ENCODE measurements at regions not wholly inside any gene's neighbourhood (a gene's known extent, or its start where the extent isn't known, plus 50 kb on each side); places are given as distances from the start of the nearest gene placed in this dataset.

DNA sequence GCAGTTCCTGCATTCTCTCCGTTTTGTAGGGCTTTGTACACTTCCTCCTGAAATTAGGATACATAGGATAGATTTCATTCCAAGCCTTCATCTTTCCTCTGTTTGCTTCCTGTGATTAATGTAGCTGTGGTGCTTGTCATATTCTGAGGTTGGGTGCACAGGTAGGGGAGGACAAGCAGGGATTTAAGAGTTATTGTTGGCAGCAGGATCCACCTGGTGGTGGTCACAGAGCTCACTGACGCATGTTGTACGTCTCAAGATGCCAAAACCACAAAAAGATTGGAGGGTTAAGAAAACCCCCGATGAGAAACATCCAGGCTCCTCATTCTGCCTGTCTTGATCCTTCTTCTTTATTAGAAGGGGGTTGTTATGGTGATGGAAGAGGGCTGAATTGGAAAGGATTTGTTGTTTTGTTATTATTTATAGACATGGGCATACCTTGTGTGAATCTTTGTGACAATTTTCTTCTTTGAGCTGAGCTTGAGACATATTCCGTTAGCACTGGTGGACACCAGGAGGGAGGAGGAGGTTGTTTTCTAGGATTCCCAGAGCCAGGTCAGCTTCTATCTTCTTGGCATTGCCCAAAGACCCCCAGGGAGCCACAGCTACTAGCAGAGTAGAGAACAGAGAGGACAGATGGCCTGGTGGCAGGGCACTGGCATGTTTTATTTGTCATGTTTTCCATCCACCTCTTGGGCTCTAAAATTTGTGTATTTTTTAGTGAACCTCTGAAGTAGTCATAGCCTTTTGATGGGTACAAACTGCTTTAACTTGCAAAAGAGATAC, 57.7 kb upstream of the LARS2 start:
- no peak overlapping the region for H4K8ac ChIP-seq (ENCODE audit: low read depth, low read length)
- H3K4ac ChIP-seq (ENCODE audit: low read depth, low read length) = no peak overlapping the region
- no peaks in the 10 kb centered on the region for H3K27me3 ChIP-seq (ENCODE audit: insufficient read depth, low read length)
- H3K36me3 ChIP-seq (ENCODE audit: control insufficient read depth in 1 of 2, insufficient read depth in 2 of 2, low read length in 2 of 2) = no peaks in the 10 kb centered on the region
- no peaks in the 10 kb centered on the region for H3K4me1 ChIP-seq (ENCODE audit: control insufficient read depth in 1 of 2, insufficient read depth in 2 of 2, low read length in 2 of 2)
- H3K9ac ChIP-seq (ENCODE audit: low read length) = no peak overlapping the region
- no peak overlapping the region for H3K4me2 ChIP-seq (ENCODE audit: low read length)
- no peaks in the 10 kb centered on the region for H3K79me1 ChIP-seq (ENCODE audit: low read length)
- no peak overlapping the region for H2BK120ac ChIP-seq (ENCODE audit: insufficient read depth, low read length, poor library complexity)
- no peak overlapping the region for H3K18ac ChIP-seq (ENCODE audit: low read length)
- no peak overlapping the region for H2BK5ac ChIP-seq (ENCODE audit: low read depth, low read length, poor library complexity)
- H3K9me3 ChIP-seq (ENCODE audit: insufficient read depth, low read depth, low read length) = peaks cover 2% of the 10 kb centered on the region
- H2AFZ ChIP-seq (ENCODE audit: insufficient read depth, low read length, poor library complexity) = no peak overlapping the region
- H3K4me3 ChIP-seq (ENCODE audit: low read depth, low read length) = no peak overlapping the region
- H3K23ac ChIP-seq (ENCODE audit: low read length) = no peak overlapping the region
- no peak overlapping the region for H4K91ac ChIP-seq (ENCODE audit: low read depth, low read length)
- no peak overlapping the region for H4K12ac ChIP-seq (ENCODE audit: low read depth, low read length)
- H2BK12ac ChIP-seq (ENCODE audit: low read length) = no peak overlapping the region
- no peak for DNase-seq
- no CpG with 5 or more reads among the region's 5 CpGs for WGBS (ENCODE audit: extremely low coverage, insufficient coverage, insufficient read length)
- no peaks in the 10 kb centered on the region for H3K79me2 ChIP-seq (ENCODE audit: control insufficient read depth, insufficient read depth, low read length, poor library complexity)
- no peak overlapping the region for H2AK5ac ChIP-seq (ENCODE audit: low read length)
- no peak overlapping the region for H3K27ac ChIP-seq (ENCODE audit: low read depth, low read length)
- H3K14ac ChIP-seq (ENCODE audit: low read length) = no peak overlapping the region

DNA sequence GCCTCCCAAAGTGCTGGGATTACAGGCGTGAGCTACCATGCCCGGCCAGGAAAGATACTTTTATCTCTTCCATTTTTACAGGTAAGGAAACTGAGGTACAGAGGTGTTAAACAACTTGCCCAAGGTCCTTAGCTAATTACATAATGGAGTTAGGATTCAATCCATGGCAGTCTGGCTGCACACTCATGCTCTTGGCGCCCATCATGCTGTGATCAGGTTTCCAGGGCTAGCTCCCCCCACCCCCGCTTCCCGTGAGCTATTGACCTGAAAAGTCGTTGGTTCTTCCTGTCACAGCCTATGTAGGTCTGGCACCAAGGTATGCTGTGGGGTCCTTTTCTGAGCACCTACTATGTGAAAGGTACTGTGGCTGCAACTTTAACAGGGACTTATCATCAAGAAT, 55.9 kb upstream of the LARS2 start:
- no peak overlapping the region for H2AFZ ChIP-seq (ENCODE audit: insufficient read depth, low read length, poor library complexity)
- no peak overlapping the region for H3K14ac ChIP-seq (ENCODE audit: low read length)
- H3K36me3 ChIP-seq (ENCODE audit: control insufficient read depth in 1 of 2, insufficient read depth in 2 of 2, low read length in 2 of 2) = no peaks in the 10 kb centered on the region

DNA sequence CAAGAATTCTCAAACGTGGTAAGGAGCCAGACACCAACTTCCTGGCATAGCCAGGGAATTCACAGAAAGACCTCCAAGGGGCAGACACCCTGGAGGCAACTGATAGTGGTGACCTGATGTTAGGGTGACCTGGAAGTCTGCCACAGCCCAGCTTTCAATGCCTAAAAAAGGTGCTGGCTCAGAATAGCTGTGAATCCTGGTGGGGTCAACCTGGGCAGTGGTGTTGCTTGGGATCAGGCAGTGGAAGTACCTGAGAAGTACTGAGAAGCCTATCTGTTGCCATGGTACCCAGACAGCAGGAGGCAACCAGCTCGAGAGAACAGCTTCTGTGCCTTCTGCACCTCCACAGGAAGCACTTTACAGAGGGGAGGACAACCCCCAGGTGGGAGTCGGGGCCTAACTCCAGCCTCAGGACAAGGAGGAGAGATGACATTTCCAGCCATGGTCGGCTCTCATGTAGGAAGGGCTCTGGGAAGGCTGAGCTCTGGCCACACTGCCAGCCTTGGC, 55.4 kb upstream of the LARS2 start:
- Histone ChIP-seq H2BK120ac (ENCODE audit: insufficient read depth, low read length, poor library complexity) (no peak overlapping the region), H4K12ac (ENCODE audit: low read depth, low read length) (no peak overlapping the region), H3K23ac (ENCODE audit: low read length) (no peak overlapping the region), H3K36me3 (ENCODE audit: control insufficient read depth in 1 of 2, insufficient read depth in 2 of 2, low read length in 2 of 2) (no peaks in the 10 kb centered on the region), H2AK5ac (ENCODE audit: low read length) (no peak overlapping the region), H2AFZ (ENCODE audit: insufficient read depth, low read length, poor library complexity) (no peak overlapping the region), H3K9ac (ENCODE audit: low read length) (no peak overlapping the region), H3K27ac (ENCODE audit: low read depth, low read length) (no peak overlapping the region), H3K14ac (ENCODE audit: low read length) (no peak overlapping the region), H4K91ac (ENCODE audit: low read depth, low read length) (no peak overlapping the region), H2BK5ac (ENCODE audit: low read depth, low read length, poor library complexity) (no peak overlapping the region), H3K4me1 (ENCODE audit: control insufficient read depth in 1 of 2, insufficient read depth in 2 of 2, low read length in 2 of 2) (no peaks in the 10 kb centered on the region), H4K8ac (ENCODE audit: low read depth, low read length) (no peak overlapping the region), H3K4ac (ENCODE audit: low read depth, low read length) (no peak overlapping the region), H3K9me3 (ENCODE audit: insufficient read depth, low read depth, low read length) (peaks cover 2% of the 10 kb centered on the region), H3K27me3 (ENCODE audit: insufficient read depth, low read length) (no peaks in the 10 kb centered on the region), H3K79me1 (ENCODE audit: low read length) (no peaks in the 10 kb centered on the region), H3K4me3 (ENCODE audit: low read depth, low read length) (no peak overlapping the region), H2BK12ac (ENCODE audit: low read length) (no peak overlapping the region), H3K18ac (ENCODE audit: low read length) (no peak overlapping the region), H3K79me2 (ENCODE audit: control insufficient read depth, insufficient read depth, low read length, poor library complexity) (no peaks in the 10 kb centered on the region), H3K4me2 (ENCODE audit: low read length) (no peak overlapping the region)
- WGBS (ENCODE audit: extremely low coverage, insufficient coverage, insufficient read length) = no CpG with 5 or more reads among the region's 4 CpGs
- DNase-seq = no peak

More for the DNA sequence above, 55.9 kb upstream of the LARS2 start:
- H3K27ac ChIP-seq (ENCODE audit: low read depth, low read length) = no peak overlapping the region
- no peak overlapping the region for H4K91ac ChIP-seq (ENCODE audit: low read depth, low read length)
- H2BK5ac ChIP-seq (ENCODE audit: low read depth, low read length, poor library complexity) = no peak overlapping the region
- H3K27me3 ChIP-seq (ENCODE audit: insufficient read depth, low read length) = no peaks in the 10 kb centered on the region
- H3K9ac ChIP-seq (ENCODE audit: low read length) = no peak overlapping the region
- H4K12ac ChIP-seq (ENCODE audit: low read depth, low read length) = no peak overlapping the region
- H3K79me1 ChIP-seq (ENCODE audit: low read length) = no peaks in the 10 kb centered on the region
- H4K8ac ChIP-seq (ENCODE audit: low read depth, low read length) = no peak overlapping the region
- H2BK120ac ChIP-seq (ENCODE audit: insufficient read depth, low read length, poor library complexity) = no peak overlapping the region
- no peak for DNase-seq
- no peak overlapping the region for H3K4ac ChIP-seq (ENCODE audit: low read depth, low read length)
- H3K79me2 ChIP-seq (ENCODE audit: control insufficient read depth, insufficient read depth, low read length, poor library complexity) = no peaks in the 10 kb centered on the region
- no peak overlapping the region for H3K4me2 ChIP-seq (ENCODE audit: low read length)
- no CpG with 5 or more reads among the region's 6 CpGs for WGBS (ENCODE audit: extremely low coverage, insufficient coverage, insufficient read length)
- no peaks in the 10 kb centered on the region for H3K4me1 ChIP-seq (ENCODE audit: control insufficient read depth in 1 of 2, insufficient read depth in 2 of 2, low read length in 2 of 2)
- no peak overlapping the region for H2BK12ac ChIP-seq (ENCODE audit: low read length)
- peaks cover 2% of the 10 kb centered on the region for H3K9me3 ChIP-seq (ENCODE audit: insufficient read depth, low read depth, low read length)
- H3K4me3 ChIP-seq (ENCODE audit: low read depth, low read length) = no peak overlapping the region
- H2AK5ac ChIP-seq (ENCODE audit: low read length) = no peak overlapping the region
- no peak overlapping the region for H3K23ac ChIP-seq (ENCODE audit: low read length)
- no peak overlapping the region for H3K18ac ChIP-seq (ENCODE audit: low read length)

DNA sequence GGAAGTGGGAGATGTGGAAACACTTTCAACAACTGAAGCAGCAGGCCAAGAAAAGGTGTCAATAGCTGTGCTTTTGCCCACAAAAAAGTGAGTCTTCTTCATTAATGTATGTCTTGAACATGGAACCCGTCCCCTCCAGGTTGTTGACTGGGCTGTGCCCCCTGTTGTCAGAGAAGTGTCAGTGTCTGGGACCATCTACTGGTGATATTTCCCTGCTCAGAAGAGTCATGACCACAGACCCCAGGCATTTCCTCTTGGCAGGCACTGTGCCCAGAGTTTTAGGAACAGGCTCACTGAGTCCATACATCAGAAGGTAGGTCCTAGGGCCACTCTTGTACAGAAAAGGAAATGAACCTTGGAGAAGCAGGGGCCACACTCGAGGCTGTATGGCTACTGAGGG, 54.8 kb upstream of the LARS2 start:
- no peak overlapping the region for H3K4me3 ChIP-seq (ENCODE audit: low read depth, low read length)
- no peak overlapping the region for H4K91ac ChIP-seq (ENCODE audit: low read depth, low read length)
- no peak overlapping the region for H2AFZ ChIP-seq (ENCODE audit: insufficient read depth, low read length, poor library complexity)
- H2BK5ac ChIP-seq (ENCODE audit: low read depth, low read length, poor library complexity) = no peak overlapping the region
- H3K4ac ChIP-seq (ENCODE audit: low read depth, low read length) = no peak overlapping the region
- H3K4me2 ChIP-seq (ENCODE audit: low read length) = no peak overlapping the region
- no peak overlapping the region for H3K27ac ChIP-seq (ENCODE audit: low read depth, low read length)
- no peak overlapping the region for H2BK120ac ChIP-seq (ENCODE audit: insufficient read depth, low read length, poor library complexity)
- no peaks in the 10 kb centered on the region for H3K27me3 ChIP-seq (ENCODE audit: insufficient read depth, low read length)
- H4K8ac ChIP-seq (ENCODE audit: low read depth, low read length) = no peak overlapping the region
- no peak overlapping the region for H2AK5ac ChIP-seq (ENCODE audit: low read length)
- no peak overlapping the region for H3K9ac ChIP-seq (ENCODE audit: low read length)
- H2BK12ac ChIP-seq (ENCODE audit: low read length) = no peak overlapping the region
- H4K12ac ChIP-seq (ENCODE audit: low read depth, low read length) = no peak overlapping the region
- H3K79me1 ChIP-seq (ENCODE audit: low read length) = no peaks in the 10 kb centered on the region
- H3K23ac ChIP-seq (ENCODE audit: low read length) = no peak overlapping the region
- no peak overlapping the region for H3K14ac ChIP-seq (ENCODE audit: low read length)
- H3K79me2 ChIP-seq (ENCODE audit: control insufficient read depth, insufficient read depth, low read length, poor library complexity) = no peaks in the 10 kb centered on the region
- no peak overlapping the region for H3K18ac ChIP-seq (ENCODE audit: low read length)
- no CpG with 5 or more reads among the region's 2 CpGs for WGBS (ENCODE audit: extremely low coverage, insufficient coverage, insufficient read length)
- no peak for DNase-seq
- H3K9me3 ChIP-seq (ENCODE audit: insufficient read depth, low read depth, low read length) = peaks cover 2% of the 10 kb centered on the region
- no peaks in the 10 kb centered on the region for H3K4me1 ChIP-seq (ENCODE audit: control insufficient read depth in 1 of 2, insufficient read depth in 2 of 2, low read length in 2 of 2)
- H3K36me3 ChIP-seq (ENCODE audit: control insufficient read depth in 1 of 2, insufficient read depth in 2 of 2, low read length in 2 of 2) = no peaks in the 10 kb centered on the region
